MV-4-11 (cell line): ENCODE measurements at regions not wholly inside any gene's neighbourhood (a gene's known extent, or its start where the extent isn't known, plus 50 kb on each side); places are given as distances from the start of the nearest gene placed in this dataset.

Experiments used
- DNase-seq: peaks from one replicate; lab custom pipeline; 2025; lab: John Stamatoyannopoulos, UW

DNA sequence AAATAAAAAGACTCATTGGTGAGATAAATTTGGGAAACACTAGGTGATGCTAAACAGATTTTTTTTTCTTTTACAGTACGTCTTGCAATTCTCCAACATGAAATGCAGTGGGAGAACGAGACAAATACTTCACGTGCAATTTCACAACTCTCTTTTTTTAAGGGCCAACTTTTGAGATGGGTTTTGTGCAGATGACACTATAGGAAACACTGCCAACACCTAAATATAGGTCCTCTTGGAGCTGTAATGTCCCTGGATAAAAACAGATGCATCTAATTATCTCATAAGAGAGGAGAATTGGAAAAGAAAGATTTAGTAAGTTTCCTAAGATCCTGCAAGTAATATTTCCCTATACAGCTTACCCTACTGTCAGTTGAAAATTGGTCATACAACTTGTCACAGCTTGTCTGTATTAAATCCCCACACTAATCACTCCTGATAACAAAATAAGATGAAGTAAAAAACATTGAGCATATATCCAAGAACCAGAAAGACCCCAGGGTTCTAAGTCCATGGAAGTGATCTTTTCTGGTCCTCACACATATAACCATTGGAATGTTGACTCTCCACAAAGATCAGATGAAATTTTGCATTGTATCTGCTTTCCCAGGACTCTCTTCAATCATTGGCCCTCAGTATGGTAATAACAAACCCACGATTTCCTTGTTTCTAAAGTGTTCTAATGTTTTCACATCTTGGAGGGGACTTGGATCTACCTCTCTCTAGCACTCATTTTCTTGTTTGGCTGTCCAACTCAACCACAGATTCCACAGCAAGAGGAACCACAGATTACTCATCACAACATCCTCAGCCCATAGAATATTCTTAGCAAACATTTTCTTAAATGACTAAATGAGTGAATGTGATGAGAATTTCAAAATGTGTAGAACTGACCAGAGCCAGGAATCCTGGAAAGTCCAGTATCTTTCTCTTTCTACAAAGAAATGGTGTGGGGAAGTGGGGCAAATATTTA lies 769.4 kb upstream of the USP15 start:
- DNase-seq, result peak; percentile 43

DNA sequence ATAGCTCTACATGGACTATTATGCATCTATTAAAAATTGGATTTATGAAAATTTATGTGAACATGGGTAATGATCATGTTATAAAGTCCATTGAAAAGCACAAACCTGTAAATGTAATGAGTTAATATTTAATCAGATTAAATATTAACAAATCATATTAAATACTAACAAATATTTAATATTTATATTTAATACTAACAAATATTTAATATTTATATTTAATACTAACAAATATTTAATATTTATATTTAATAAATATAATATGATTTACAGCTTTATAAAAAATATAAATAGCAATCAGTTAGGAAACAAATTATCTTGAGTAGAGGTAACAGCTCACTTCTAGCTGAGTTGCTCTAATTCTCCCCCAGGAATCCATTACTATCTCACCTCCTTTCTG lies 758.0 kb upstream of the USP15 start:
- DNase-seq, result no peak

DNA sequence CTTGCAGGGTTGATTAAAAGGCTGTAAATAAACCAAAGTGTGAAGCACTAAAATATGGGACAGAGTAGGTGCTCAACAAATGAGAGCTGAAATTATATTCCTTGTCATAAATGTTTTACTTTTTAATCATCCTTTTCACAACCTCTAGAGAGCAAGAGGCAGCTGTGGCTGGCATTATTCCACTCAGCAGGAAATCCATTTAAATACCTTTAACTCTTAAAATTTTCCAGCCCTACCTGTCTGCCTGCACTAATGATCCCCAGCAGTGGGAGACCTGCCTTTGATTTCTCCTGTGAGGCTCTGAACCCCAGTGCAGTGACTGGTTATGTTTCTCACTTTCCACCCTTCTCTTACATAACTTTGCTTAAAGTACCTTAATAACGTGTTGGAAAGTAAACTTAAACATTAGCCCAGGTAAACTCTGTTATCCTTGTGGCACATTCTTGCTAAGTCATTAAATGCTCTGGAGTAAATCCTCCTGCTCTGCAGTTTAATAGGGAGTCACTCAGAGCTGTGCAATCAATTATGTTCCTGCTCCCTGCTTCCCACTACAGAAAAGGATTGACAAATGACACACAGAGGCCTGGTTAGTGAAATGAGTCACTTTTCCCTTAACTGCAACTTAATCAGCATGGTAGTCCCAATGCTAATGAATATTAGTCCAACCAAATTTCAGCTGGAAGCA lies 755.7 kb upstream of the USP15 start:
- no peak for DNase-seq

DNA sequence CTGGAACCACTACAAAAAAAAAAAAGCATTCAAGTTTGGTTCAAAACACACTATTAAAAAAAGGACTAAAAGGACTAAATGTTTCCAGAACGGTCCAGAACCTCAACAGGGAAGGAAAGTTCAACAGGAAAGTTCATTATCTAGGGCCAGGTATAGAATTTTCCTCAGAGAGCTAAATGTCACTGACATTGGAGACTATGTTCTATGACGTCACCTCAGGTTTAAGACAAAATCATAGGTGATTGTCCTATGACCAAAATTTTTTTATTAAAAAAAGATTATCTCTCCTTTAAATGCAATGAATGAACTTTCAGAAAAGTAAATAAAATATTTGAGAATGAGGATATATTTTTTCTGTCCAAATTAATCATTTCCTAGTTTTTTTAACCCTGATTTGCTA lies 746.7 kb upstream of the USP15 start:
- DNase-seq, result no peak

DNA sequence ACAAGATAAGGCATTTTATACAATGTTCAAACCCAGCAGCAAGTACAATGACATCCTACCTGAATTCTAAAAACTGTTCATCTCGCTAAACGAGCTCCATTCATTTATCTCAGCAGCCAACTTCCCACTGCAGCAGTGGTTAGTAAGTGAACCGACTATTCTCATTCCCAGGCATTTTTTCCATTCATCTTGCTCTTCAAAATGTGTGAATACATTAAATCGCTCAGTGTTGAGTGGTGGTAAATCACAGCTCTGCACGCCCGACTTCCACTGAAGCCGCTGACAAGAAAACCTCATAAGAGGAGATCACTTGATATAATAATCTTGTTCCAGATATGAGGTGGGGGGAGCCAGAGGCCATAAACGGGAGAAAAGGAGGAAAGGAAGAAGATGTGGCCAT lies 746.2 kb upstream of the USP15 start:
- DNase-seq, result no peak

DNA sequence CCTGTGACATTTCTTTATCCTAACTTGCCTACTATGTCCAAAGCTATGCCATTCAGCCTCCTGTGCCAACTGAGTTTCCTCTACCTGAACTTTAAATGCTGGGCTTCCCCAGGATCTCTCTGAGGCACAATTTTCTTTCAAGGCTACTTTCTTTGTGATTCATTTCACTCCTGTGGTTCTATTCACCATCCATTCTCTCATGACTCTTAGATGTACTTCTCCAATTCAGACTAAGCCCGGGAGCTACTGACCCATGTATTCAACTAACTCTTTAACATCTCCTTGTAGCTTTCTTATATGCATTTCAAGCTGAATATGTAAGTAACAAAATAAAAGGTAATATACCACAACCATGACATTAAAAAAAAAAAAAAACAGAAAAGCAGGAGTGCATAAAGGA lies 738.9 kb upstream of the USP15 start:
- DNase-seq, result no peak

DNA sequence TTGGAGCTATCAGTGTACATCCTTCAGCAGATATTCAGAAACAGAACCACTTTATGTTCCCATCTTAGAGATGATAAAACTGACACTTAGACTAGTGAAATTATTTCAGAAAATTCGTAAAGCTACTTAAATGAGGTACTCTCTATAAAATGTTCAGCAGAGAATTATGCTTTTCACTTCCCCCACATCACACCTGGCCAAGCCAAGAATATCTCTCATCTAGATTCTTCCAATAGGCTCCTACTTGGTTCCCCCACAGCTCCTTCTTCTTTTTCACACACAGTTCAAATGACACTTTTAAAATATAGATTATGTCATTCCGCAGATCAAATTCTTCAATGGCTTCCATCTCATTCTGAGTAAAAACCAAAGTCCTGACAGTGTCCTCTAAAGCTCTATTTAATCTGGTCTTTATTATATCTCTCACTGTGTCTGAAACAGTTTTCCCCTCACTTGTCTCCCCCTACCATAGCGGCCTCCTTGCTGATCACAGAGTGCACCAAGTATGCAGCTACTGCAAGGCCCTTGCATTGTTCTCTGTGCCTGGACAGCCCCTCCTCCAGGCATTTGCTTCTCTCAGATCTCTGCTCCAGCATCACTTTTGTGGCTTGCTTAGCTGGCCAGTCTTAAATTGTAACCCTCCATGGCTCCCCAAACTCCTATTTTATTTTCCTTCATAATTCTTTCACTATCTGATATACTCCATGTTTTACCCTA lies 736.8 kb upstream of the USP15 start:
- no peak for DNase-seq

DNA sequence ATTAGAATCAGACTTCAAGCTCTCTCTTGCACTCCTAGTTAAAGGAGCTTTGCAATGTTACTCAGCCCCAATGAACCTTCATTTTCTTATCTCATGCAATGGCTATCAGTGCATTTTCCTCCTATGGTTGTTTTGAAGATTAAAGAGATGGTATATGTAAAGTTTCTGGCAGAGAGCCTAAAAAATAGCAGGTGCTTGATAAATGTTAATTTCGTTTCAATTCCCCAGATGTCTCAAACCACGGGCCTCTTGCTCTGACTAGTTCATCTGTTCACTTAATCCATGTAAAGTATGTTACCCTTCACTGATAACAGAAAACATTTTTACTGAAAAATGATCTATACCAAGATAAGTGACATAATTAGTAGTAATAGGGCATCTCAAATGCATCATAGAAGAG lies 735.4 kb upstream of the USP15 start:
- DNase-seq, result no peak

DNA sequence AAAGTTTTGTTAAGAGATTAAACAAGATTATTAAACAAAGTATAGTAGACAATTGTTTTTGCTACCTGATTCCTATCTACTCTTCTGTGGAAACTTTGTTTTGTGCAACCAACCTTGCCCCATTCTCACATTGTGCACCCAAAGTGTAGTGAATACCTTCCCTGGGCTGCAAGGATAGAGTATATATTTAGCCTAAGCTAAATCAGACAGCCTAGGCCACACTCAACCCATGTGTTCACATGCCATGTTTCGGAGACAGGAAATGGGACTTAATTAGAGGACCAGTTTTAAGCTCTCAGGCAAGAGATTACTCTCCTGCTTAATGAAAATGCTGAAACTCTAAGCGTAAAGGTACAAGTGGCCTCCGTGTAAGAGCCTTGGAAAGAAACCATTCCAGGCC lies 734.9 kb upstream of the USP15 start:
- no peak for DNase-seq

DNA sequence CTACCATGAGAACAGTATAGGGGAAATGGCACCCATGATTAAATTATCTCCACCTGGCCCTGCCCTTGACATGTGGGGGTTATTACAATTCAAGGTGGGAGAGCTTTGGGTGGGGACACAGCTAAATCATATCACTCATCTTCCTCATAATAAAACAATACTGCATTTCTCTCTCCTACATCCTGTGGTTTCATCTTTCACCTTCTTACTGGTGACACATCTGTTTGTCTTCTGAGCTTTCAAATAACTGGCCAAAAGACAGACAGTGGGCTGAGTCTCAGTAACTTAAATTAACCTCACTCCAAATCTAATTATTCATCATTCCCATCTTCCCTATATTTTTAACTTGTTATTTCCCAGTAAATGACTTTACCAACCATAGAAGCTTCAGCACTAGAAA lies 729.7 kb upstream of the USP15 start:
- no peak for DNase-seq

DNA sequence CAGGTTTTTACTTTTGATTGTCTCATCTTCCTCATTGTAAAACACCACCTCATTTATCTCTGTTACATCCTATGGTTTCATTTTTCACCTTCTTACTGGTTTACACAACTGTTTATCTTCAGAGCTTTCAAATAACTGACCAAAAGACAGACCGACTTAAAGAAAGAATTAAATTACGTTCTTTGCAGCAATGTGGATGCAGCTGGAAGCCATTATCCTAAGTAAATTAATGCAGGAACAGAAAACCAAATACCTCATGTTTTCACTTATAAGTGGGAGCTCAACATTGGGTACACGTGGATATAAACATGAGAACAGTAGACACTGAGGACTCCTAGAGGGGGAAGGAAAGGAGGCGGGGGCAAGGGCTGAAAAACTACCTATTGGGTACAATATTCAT lies 729.0 kb upstream of the USP15 start:
- DNase-seq, result no peak

DNA sequence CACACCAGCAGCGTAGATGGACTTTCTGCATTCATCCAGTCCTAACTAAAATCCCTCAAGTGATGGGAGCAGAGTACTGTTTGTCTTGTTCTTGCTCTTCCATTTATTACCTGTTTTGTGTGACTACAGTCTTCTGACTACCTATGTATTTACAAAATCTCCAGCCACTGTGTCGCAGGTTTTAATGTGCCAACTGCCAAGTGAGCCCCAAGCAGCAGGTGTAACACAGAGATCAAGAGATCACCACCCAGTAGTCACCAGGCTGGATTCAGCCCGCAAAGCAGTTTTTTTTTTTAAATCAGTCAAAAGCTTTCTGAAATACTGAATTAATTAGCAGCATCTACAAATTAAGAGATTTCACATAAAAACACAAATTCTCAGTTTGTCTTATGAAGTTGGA lies 724.1 kb upstream of the USP15 start:
- no peak for DNase-seq

DNA sequence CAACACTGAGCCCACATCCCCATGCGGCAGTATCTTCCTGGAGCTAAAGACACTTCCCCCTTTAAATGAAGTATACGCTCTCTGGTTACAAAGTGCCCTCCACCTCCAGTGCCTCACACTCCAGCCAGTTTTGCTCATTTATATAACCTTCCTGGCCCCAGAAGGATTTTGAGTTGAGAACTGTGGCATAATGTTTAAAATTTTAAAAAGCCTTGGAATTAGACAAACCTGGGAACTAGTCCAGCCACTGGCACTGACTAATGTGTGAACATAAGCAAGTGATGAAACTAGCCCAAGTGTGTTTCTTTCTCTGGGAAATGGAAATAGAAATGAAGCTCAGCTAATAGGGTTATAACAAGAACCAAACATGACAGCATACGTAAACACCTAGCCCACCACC lies 723.7 kb upstream of the USP15 start:
- DNase-seq, result no peak

DNA sequence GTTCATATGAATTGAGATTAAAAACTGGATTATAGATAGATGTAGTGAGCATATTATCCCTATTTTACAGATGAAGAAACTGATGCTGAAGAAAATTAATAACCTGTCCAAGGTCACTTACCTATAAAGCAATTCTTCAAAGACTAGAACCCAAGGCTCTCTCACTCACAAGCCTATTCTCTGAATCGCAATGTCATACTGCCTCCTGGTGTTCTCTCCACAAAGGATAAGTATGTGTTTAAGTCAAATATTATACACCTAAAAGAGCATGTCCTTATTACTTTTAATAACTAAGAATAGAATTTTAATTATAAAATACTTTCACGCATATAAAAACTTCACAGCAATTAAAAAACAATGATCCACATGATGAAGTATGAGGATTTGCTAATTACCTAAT lies 721.3 kb upstream of the USP15 start:
- DNase-seq, result no peak

DNA sequence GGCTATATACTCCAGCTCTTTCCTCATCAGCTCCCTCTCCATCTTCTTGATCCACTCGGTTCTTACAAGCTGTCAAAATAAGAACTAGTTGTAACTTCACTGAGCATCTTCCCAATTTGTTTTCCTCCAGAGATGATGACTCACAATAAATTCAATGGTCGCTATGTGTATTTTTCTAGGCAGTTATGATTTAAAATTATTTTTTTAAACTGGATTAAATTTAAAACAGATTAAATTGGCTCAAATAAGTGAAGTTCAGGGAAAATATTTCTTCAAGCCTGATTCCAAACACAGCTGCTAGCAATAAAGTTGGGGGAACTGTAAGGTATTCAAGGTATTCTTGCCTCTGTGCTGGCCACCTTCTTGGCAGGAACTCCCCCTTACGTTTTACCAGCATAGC lies 717.7 kb upstream of the USP15 start:
- DNase-seq, result no peak

DNA sequence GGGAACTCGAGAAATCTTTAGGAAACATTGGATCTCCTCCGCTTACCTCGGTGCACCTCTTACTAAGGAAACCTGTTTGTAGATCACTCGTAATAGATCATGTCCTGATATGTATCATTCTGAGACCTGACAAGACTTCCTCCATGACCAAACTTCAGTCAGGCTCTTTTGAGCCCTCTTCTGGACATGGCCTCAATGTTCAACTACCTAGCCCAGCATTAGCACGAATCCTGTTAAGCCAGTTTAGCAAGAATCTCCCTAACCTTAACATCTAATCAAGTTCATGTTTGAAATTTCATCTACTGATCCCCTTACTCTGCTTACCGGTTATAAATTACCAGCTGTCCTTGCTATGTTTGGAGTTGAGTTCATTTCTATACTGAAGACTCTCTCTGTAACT lies 713.9 kb upstream of the USP15 start:
- DNase-seq, result no peak

DNA sequence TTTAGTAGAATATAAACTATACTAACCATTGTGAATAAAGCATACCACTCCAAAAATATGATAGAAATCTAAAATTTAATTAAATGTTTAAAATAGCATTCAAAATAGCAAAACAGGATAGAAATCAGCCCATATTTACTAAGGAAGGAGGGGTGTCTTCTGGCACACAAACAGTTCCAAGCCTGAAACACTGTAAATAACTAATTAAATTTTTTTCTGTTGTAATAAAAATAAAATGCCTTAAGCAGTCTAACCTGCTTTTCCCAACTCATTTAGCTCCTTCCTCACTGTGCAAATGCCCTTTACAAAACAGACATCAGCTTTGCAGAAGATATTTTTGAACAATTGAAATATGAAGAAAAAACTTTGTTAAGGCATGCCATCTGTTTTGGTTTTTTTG lies 707.1 kb upstream of the USP15 start:
- no peak for DNase-seq

DNA sequence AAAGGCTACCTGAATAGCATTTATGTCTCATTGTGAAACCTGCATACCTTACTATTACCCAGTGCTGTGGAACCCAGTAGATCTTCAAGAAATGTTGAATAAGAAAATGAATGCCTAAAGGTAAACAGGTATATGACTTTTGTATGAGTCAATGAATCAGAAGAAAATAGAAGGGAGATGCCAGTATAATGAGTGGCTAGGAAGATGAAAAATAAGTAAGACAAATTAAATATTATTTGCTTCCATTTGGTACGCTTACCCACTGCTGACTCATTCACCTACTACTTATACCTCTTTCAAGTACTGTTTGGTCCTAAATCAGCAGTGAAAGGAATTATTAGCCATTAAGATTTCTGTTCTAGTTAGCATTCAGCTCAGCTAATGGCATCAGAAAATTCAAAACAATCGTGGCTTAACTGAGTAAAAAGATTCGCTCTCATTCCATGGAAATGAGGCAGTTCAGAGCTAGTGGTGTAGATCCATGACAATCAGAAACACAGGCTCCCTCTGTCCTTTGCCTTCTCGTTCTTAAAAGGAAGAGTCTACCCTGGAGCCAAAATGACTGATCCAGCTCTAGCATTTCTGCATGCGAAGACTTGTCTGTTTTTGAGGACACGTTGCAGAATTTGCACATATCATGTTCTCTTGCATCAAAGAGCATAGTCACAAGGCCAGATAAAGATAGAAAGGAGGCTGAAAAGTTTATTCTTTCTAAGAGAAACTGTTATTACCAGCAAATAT lies 705.8 kb upstream of the USP15 start:
- no peak for DNase-seq

DNA sequence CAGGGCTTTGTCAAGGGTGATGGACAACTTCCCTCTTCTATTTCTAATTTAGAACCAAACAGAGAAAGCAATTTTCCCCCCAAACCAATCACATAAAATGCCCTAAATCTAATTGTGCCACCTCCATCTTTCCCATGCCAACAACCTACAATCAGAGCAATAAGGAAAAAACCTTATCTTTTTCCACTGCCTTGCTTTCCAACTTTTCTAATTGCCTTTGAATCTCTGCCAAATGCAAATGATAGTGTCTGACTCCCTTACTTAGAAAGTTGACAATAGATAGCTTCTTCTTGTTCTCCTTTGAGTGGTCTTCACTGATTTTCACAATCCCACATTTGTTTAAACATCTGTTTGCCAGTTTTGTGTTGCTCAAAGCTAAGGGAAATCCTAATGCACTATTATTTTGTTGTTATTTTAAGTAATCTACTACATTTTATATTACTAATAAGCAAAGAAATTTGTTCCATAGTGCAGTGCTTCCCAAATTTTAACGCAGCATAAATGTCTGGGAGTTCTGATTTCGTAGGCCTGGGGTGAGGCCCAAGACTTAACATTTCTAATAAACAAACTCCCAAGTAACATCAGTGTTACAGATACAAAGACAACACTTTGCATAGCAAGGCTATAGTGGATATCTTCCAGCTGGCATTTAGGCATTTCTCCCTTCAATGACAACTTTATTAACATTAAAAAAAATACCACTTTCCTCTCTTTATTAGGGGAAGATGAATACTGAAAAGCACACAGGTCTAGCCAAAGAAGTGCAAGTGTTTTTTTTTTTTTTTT lies 696.3 kb upstream of the USP15 start:
- no peak for DNase-seq

DNA sequence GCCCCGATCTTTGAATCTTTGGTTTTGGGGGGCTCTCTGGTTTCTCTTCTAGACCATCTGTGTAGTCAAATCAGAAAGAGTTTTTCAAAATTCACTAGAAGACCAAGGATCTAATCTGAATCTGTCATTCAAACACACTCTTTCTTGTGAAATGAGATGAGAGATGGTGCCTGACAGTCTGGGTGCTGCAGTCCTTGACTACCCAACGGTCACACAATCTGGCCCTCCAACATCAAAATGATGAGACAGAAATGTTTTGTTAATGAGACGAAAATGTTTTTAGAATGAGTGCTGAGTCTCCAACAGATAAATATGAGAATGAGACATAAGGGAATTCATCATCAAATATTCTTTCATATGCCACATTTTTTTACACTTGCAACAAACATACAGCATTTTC lies 695.7 kb upstream of the USP15 start:
- DNase-seq, result no peak

DNA sequence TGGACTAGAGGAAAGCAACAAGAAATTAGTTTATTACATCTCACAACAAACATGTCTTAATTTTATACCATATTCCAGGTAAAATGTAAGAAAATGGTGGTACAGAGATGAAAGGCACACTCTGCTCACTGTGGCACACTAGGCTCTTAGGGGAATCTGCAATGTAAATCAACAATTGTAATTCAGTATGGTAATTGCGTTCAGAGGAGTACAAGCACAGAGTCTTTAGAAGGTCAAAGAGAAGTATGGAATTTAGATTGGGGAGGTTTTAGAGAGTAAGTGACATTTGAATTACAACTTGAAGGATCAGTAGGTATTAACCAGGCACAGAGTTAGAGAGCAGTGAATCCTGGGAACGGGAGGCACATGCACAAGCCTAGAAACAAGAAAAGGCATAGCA lies 694.0 kb upstream of the USP15 start:
- no peak for DNase-seq
